AML-193 (cell line): ENCODE measurements at regions not wholly inside any gene's neighbourhood (a gene's known extent, or its start where the extent isn't known, plus 50 kb on each side); places are given as distances from the start of the nearest gene placed in this dataset.
"Not testable (repeated sequence)": the region's sequence is repeated elsewhere in the genome, so short reads cannot be mapped to it uniquely, and the experiment has no call there.

Experiments used
- DNase-seq, 2 experiments: peaks; one replicate each; lab custom pipeline; 2025; lab: John Stamatoyannopoulos, UW

DNA sequence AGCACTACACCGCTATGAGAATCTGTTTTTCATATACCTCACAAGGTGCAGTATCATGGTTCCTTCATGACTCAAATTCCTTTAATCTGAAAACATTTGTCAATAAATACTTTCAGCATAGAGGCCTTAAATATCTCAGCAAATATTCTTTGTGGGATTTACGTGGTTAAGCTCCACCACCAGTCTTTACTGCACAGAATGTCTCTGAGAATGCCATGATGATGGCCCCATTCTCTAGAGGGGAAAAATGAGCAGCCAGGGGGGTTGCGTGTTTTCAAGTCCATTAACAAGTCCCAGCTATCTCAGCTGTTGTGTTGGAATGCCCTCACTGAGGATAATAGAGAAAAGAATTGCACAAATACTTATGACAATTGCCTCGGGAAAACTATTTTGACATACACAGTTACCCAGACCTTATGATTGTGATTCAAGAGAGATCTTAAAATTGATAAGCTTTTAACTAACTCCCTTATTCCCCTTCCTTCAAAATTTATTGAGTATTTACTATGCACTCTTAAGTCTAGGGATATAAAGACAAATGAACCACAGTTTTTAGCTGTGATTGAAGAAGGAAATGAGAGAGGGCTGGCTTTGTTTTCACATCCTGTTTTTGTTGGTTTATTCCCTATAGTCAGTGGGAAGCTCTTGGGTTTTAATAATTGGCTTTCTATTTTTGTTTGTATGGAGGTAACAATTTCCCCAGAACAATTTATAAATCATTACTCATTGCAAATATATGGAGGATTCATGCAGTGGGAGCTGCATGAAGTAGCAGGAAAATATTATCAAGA lies 176.5 kb upstream of the VWC2 start:
- DNase-seq = no peak

GRCh38 chr7:49597805-49598204 lies 175.6 kb upstream of the VWC2 start:
- no peak for DNase-seq

- DNase-seq = no peak
Measured at GRCh38 chr7:49611951-49612350, 161.5 kb upstream of the VWC2 start.

- DNase-seq = no peak
Measured at GRCh38 chr7:49613759-49614158, 159.7 kb upstream of the VWC2 start.

DNA sequence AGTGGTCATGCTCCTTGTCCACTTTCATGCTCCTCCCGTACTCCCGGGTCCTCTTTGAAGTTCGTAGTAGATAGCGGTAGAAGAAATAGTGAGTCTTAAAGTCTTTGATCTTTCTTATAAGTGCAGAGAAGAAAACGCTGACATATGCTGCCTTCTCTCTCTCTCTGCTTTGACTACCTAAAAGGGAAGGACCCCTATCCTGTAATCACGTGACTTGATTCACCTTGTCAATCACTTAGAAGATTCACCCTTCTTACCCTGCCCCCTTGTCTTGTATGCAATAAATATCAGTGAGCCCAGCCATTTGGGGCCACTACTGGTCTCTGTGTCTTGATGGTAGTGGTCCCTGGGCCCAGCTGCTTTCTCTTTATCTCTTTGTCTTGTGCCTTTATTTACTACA lies 158.5 kb upstream of the VWC2 start:
- DNase-seq = not testable (repeated sequence)

- DNase-seq = no peak
Measured at GRCh38 chr7:49618028-49618427, 155.4 kb upstream of the VWC2 start.

DNA sequence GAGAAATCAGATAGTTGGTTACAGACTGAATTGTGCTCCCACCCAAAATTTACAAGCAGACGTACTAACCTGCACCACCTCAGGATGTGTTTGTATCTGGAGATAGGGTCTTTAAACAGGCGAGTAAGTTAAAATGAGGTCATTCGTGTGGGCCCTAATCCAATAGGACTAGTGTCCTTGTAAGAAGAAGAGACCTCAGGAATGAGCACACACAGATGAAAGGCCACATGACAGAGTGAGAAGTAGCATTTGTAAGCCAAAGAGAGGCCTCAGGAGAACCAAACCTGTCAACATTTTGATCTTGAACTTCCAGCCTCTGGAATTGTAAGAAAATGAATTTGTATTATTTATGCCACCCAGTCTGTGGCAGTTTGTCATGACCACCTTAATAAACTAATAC lies 149.5 kb upstream of the VWC2 start:
- no peak for DNase-seq

DNA sequence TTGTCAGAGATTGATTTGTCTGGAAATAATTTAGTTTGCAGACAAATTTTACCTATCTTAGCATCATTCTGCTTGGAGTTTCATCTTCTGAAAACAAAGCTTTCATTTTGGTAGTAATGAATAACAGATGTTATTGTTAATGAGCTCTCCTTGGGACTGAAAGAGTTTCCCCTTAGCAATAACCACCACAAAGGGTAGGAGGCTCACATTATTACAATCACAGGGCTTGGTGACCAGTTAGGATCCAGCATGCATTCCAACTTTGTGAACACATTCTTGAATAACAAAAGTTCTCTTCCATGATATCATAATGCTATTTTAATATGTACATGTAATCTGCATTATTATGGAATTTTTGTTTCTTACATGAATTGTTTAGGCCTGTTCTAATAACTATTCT lies 148.8 kb upstream of the VWC2 start:
- no peak for DNase-seq

- no peak for DNase-seq
Measured at GRCh38 chr7:49630513-49630912, 142.9 kb upstream of the VWC2 start.

DNA sequence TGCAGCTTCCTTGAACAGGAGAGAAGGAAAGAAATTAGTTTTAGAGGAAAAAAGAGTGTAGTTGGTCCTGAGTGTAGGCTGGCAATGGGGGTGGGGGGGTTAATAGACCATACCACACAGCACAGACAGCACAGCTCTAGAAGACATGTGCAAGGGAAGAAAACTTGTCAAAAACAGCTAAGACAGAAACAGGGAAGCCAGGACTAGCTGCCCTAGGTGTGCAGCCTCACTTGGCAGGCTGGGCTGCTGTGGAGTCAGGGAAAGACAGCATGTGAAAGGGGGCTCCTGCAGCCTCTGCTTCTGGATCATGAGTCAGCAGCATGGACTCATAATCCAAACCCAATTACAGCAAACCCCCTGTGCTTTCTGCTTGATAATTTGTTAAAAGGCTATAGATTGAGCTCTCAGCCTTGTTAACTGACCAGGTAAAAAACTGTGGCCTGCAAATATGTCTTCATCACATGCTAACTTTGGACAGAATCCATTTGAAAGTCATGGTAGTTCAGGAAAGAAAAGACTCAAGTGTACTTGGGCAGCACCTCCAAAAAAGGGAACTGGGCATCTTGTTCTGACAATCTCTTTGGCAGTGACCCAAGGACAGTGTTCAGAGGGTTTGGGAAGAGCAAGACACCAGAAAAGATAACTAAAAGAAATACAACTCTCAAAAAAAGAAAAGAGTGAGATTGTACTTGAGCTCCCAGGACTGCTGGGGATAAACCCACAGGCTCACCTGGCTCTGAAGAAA lies 142.2 kb upstream of the VWC2 start:
- no peak for DNase-seq

DNA sequence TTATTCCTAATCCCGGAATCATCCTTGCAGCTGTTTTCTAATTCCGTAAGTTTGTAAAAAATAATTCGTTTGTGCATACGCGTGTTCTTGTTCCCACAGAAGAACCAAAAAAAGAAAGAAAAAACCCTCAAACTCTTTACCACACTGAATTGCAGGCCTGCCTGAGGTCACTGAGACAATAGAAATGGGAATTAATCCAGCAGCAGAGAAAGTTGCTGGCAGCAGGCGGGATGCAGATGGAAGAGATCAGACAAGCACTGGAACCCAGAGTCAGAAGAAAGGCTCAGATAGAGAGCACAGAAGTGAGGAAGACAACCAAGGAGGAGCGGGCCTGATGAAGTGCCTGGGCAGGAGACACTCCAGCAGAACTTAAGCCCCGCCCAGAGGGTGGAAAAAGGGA lies 141.5 kb upstream of the VWC2 start:
- DNase-seq = no peak

- DNase-seq = no peak
Measured at GRCh38 chr7:49635800-49636199, 137.6 kb upstream of the VWC2 start.

GRCh38 chr7:49636400-49636799 lies 137.0 kb upstream of the VWC2 start:
- no peak for DNase-seq

DNA sequence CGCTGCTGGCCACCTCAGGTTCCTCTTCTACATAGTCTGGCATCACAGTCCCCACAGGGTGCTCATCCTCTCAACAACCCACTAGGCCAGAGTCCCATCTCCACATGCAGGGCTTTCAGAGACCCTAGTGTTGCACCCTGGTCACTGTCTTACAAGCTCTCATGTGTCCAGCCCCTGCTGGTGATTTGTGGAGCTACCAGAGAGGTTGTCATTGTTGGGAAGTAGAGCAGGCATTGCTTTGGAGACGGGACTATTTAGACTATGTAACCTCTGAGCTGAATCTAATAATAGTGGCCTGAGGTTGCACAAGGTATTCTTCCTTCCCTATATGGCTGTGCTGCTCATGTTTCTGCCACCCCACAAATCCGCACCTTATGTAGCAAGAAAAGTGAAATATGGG lies 135.3 kb upstream of the VWC2 start:
- no peak for DNase-seq

GRCh38 chr7:49639068-49639593 lies 134.3 kb upstream of the VWC2 start:
- DNase-seq = no peak

- no peak for DNase-seq
Measured at GRCh38 chr7:49639808-49640207, 133.6 kb upstream of the VWC2 start.

GRCh38 chr7:49643321-49643720 lies 130.1 kb upstream of the VWC2 start:
- DNase-seq = no peak

DNA sequence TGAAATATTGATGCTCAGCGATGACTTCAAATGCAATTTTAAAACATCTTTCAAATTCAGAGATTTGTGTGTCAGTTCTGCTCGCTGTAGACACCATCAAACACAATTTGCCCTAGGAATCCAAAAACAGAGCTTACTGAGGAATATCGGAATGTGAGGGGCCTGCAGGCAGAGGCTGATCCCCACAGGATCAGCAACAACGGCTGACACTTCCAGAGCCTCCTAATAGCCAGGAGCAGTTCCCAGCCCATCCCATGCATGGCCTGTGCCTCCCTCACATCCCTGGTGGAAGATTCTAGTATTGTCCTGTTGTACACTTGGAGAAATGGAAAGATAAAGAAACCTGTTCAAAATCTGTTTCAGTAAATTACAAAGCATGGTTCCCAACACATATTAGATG lies 129.7 kb upstream of the VWC2 start:
- no peak for DNase-seq

DNA sequence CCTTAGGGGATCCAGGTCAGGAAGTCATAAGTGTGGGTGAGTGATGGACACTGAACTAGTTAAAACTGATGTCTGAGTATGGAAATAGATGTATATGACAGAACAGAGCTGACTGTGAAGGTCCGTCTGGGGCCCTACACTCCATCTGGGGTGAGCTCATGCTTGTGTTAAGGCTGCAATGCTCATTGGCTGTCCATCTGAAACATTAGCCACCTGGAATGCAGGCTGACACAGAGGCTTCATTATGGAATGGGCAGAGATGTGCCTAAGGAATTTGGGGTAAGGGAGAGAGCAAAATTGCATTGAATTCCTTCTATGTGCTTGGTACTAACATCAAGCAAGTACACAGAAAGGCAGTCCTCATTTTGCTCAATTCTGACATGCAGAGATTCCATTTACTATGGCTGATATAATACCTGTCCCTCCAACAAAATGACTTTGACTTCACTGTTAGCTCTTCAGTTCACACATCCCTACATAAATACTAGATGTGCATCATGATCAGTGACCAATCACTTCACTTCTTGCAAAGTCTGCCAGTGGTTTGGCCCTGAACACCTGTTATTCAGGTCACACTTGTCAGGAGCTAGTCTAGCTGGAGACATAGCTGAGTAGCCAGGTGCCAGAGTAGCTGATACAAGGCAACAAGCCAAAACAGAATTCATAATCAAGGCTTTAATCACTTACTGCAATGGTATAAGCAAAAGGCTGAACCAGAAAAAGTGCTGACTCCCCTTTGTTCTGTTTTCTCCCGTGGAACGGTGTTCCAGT lies 128.9 kb upstream of the VWC2 start:
- DNase-seq = no peak

GRCh38 chr7:49645296-49645695 lies 128.1 kb upstream of the VWC2 start:
- no peak for DNase-seq

- no peak for DNase-seq
Measured at GRCh38 chr7:49660170-49660783, 113.2 kb upstream of the VWC2 start.

DNA sequence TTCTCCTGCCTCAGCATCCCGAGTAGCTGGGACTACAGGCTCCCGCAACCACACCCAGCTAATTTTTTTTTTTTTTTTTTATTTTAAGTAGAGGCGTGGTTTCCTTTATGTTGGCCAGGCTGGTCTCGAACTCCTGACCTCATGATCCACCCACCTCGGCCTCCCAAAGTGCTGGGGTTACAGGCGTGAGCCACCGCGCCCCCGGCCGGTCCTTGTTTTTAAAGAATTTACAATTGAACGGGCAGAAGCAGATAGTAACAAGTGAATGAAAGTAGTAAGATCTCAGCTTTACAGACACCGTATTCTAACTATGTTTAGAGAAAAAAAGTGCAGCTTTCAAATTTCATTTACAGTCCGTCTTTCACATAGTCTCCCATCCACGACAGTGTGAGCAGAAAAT lies 112.5 kb upstream of the VWC2 start:
- no peak for DNase-seq
